ENCODE measurements at regions not wholly inside any gene's neighbourhood (a gene's known extent, or its start where the extent isn't known, plus 50 kb on each side); places are given as distances from the start of the nearest gene placed in this dataset.

DNA sequence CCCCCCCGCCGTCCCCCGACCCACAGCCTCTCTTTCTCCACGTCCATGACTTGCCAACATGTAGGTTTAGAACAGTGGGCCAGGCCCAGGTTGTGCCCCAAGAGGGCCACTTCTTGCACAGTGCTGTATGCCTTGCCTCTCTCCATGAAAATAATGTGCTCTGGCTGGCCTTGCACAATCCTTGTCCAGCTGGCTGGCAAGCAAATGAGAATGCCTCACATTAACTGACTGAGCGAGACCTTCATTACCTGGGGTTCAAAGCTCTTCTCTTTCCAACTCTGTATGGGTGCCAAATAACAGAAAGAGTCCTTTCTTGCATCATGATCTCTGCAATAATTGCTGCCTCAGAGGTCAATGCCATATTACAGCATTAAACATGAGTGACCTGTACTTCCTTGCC lies 416.6 kb downstream of the FGF13 start:
- DNase-seq, result no peak

DNA sequence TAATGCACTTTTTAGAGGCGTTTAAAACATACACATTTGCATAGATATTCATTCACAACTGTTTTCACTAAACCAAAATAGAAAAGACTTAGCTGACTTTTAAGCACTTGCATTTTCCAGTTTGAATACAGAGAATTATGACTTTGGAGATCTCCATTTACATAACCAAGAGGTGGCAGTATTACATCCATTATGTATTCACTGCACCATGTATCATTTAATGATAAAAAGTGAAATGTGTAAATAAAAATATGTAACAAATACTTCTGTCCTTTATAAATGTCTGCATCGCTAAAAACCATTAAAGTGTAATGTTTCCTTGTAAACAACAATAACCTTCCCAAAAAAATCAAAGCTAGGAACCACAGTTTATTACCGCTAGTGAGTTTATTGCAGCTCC lies 413.2 kb downstream of the FGF13 start:
- no peak for DNase-seq

DNA sequence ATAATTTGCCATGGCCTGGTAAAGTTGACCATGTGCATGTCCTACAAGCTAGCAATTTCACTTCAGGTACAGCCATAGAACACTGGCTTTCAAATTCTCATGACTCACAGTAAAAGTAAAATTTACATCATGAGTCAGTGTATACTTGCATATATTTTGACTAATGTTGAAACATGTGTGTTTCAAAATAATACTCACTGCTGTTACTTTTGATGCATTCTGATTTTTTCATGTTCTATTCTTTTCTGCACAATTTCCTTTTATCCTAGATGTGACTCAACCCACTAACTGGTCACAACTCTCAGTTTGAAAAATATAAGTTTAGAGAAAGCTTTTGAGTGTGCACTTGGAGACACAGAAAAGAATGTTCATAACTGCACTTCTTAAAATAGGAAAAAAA lies 365.7 kb downstream of the FGF13 start:
- DNase-seq, result no peak

DNA sequence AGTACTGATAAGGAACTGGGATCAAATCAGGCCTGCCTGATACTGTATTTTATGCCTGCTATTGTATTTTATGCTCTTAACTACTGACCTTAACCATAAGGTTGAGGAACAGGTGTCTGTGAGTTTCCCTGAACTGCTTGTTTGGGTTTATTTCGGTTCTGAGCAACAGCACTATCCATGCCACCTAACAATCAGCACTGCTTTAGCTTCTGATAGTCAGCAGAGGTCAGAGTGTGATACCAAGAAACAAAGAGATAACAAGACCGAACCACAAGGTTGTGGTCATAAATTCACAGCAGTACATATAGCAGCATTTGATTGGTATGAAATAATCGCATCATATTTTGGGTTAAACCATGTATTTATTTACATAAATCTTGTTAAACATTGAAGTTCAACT lies 362.2 kb downstream of the FGF13 start:
- no peak for DNase-seq

DNA sequence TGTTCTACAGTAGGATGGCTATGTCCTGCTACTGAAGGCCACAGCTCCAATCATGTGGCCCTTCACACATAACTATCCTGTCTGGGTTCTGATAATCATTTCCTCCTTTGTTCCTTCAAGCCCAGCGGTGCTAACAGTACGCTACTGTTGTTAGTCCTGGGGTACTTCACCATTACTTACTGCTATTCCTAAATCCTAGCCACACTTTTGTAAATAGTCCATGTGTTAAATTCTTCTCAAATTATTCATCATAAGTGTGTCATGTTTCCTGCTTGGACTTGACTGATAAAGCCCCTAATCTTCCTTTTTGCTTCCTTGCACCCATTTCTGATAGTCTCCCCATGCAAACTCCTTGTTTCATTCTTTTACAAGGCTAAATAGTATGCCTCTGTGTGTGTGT lies 332.6 kb downstream of the FGF13 start:
- DNase-seq, result no peak

DNA sequence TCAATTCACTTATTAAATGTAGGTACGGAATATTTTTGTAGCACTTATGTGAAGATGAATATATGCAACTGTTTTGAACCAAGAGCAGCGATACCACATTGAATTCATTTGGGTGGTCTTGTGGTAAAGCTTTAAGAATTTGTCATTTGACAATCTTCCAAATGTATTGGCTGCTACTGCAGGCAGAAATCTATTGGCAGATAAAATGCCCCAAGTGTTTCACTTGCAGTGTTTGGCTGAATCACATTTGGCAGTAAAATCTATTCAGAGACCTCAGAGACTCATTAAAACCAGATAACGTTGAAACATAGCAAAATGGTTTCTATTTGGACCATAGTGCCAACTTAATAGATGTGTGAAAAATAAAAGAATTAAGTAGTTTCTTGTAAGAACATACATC lies 303.4 kb downstream of the FGF13 start:
- DNase-seq, result no peak

DNA sequence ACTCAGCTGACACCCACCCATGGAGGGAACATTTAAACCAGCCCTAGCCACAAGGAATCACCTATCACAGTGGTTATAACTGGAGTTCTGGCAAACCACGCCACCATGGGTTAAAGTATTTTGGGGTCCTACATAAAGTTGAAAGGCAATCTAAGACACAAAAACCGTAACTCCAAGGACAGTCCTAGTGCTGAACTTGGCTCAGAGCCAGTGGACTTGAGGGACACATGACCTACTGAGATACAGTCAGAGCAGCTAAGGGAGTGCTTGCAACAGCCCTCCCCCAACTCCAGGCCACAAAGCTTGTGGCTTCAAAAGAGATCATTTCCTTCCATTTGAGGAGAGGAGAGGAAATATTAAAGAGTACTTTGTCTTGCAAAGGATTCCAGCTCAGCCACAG lies 300.5 kb downstream of the FGF13 start:
- no peak for DNase-seq

Measured in NCI-H2171 treated with DMSO at 0.1 percent for 48 hours (cell line).